ENCODE measurements at regions not wholly inside any gene's neighbourhood (a gene's known extent, or its start where the extent isn't known, plus 50 kb on each side); places are given as distances from the start of the nearest gene placed in this dataset.

DNA sequence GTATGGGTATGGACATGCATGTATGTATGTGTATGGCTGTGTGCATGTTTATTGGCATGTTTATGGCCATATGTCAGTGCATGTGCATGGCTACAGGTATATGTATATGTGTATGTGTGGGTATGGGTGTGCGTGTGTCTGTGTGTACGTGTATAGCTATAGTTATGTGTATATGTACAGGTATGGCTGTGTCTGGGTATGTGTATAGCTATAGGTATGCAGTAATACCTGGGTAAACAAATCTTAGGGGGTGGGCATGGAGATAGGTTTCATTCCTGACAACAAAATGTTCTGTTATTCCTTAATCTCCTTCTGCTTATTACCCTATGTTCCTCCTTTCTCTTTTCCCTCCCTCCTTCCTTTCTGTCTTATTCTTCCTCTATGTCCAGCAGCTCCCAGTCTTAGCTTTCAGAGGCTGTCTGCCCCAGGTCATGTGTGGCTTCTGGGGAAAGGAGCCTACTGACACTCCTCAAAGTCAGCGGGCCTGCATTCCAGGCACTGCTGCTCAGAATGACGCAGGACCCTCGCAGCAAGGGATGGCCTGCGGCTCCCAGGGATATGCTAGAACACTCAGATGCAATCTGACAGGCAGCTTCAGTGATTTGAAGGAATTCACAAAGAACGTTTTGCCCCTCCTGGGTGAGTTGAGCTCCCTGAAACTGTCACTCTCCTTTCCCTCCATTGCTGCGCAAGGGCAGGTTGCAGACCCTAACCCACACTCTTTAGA lies 139.3 kb upstream of the PHACTR1 start:
- H3K27ac Mint-ChIP-seq: no peak overlapping the region; the same call in 1 of the 2 replicates
- DNase-seq: no peak
- TF ChIP-seq, protein P1, sequence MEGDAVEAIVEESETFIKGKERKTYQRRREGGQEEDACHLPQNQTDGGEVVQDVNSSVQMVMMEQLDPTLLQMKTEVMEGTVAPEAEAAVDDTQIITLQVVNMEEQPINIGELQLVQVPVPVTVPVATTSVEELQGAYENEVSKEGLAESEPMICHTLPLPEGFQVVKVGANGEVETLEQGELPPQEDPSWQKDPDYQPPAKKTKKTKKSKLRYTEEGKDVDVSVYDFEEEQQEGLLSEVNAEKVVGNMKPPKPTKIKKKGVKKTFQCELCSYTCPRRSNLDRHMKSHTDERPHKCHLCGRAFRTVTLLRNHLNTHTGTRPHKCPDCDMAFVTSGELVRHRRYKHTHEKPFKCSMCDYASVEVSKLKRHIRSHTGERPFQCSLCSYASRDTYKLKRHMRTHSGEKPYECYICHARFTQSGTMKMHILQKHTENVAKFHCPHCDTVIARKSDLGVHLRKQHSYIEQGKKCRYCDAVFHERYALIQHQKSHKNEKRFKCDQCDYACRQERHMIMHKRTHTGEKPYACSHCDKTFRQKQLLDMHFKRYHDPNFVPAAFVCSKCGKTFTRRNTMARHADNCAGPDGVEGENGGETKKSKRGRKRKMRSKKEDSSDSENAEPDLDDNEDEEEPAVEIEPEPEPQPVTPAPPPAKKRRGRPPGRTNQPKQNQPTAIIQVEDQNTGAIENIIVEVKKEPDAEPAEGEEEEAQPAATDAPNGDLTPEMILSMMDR (IDR thresholded peaks at IDR 0.05): no peak
- no peak overlapping the region for H3K4me3 Mint-ChIP-seq
- peaks cover 4% of the 10 kb centered on the region; the same call in 1 of the 2 replicates for H3K36me3 Mint-ChIP-seq (ENCODE audit: low read depth)
- peaks cover 72% of the 10 kb centered on the region for H3K4me1 Mint-ChIP-seq (ENCODE audit: low read depth)
- no peaks in the 10 kb centered on the region for H3K27me3 Mint-ChIP-seq (ENCODE audit: insufficient read depth)
- no peaks in the 10 kb centered on the region for H3K9me3 Mint-ChIP-seq

DNA sequence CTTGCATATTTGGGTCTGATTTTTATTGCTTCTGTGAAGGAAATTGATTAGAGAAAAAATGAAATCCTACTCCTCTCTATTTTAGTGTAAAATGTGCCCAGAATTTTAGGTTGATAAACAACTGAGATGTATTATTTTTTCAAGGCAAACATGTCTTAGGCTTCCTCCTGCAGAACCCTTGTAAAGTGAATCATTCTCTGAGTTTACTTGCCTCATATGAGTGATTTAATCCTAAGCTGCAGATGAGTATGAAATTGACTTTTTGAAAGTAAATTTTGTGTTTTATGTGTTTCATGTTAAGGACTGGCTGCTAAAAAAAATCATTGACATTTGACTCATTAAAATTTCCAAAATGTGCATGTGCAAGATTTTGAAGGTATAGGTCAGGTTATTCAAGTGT lies 138.5 kb upstream of the PHACTR1 start:
- Mint-ChIP-seq H3K36me3 (ENCODE audit: low read depth) (peaks cover 4% of the 10 kb centered on the region; the same call in 1 of the 2 replicates), H3K4me1 (ENCODE audit: low read depth) (peaks cover 66% of the 10 kb centered on the region), H3K27ac (peak overlapping the region; percentile 80), H3K27me3 (ENCODE audit: insufficient read depth) (no peaks in the 10 kb centered on the region), H3K4me3 (no peak overlapping the region), H3K9me3 (no peaks in the 10 kb centered on the region)
- no peak for DNase-seq
- TF ChIP-seq, protein P1 (IDR thresholded peaks at IDR 0.05): no peak

DNA sequence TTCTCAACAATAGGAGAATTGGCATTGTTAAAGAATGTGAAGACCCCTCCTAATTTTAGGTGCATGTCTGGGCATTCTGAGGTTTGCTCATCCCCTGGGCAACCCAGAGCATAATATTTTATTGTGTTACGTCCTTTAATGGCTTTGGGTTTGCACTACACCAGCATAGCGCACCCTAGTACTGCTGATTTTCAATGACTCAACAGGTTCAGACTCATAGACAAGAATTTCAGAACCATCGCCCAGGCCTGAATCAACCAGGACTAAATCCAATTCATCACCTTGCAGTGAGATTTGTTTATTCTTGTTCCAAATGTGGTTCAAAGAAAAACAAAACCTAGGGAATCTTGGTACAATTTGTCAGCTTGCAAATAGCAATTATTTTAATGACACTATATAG lies 137.8 kb upstream of the PHACTR1 start:
- H3K4me3 Mint-ChIP-seq: peak overlapping the region; percentile 4; the same call in 1 of the 2 replicates
- DNase-seq: peak; percentile 63
- TF ChIP-seq, protein P1 (IDR thresholded peaks at IDR 0.05): no peak
- H3K9me3 Mint-ChIP-seq: no peaks in the 10 kb centered on the region
- H3K27me3 Mint-ChIP-seq (ENCODE audit: insufficient read depth): no peaks in the 10 kb centered on the region
- peaks cover 4% of the 10 kb centered on the region; the same call in 1 of the 2 replicates for H3K36me3 Mint-ChIP-seq (ENCODE audit: low read depth)
- H3K4me1 Mint-ChIP-seq (ENCODE audit: low read depth): peaks cover 60% of the 10 kb centered on the region
- H3K27ac Mint-ChIP-seq: peak overlapping the region; percentile 80

DNA sequence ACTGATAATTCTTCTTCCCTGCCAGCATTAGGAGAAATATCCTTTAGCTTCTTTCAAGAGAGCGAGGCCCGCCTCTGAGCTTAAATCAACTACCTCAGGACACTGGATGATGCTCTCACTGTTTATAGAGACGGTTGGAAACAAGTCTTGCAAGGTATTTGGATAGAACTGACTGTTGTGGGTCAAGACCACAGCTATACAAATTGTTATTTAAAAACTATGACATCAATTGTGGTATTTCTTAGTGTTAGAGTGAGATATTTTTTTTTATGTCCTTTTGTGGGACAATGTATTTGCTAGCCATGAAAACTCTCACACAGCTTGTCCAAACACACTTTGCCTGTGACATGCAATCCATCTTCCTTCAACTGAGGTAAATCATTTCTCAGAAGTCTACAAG lies 136.3 kb upstream of the PHACTR1 start:
- TF ChIP-seq, protein P1 (IDR thresholded peaks at IDR 0.05): no peak
- Mint-ChIP-seq H3K27ac (no peak overlapping the region), H3K27me3 (ENCODE audit: insufficient read depth) (no peaks in the 10 kb centered on the region), H3K9me3 (no peaks in the 10 kb centered on the region), H3K4me1 (ENCODE audit: low read depth) (peaks cover 50% of the 10 kb centered on the region), H3K4me3 (no peak overlapping the region), H3K36me3 (ENCODE audit: low read depth) (peaks cover 4% of the 10 kb centered on the region; the same call in 1 of the 2 replicates)
- DNase-seq: no peak

DNA sequence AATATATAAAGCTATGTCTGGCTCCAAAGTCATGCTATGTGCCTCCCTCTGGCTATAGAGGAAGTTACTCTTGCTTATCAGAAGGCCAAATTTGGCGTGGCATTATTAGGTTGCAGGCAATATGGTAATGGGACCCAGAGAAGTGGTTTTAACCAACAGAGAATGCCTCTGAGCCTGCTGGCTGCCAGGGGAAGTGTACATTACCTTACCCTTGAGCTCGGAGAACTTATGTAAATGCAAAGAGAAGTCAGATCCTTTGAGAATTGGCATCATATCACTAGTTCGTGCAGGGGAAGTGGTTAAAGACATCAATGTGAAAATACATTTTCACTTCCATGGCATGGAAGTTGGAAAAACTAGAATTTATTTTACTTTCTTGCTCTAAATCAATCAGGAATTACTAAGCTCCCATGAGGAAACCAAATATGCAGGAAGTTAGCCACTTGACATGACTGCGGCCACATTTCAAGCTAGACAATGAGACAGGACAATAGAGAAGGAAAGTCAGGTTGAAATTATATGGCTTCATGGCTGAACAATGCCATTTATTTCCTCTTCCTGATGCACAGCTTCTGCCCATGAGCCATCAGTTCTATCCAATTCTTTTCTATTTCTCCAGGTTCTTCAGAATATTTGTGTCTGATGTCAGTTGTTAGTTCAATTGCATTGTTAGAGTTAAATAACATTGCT lies 134.0 kb upstream of the PHACTR1 start:
- Mint-ChIP-seq H3K27me3 (ENCODE audit: insufficient read depth) (no peaks in the 10 kb centered on the region), H3K9me3 (no peaks in the 10 kb centered on the region), H3K4me1 (ENCODE audit: low read depth) (peaks cover 29% of the 10 kb centered on the region), H3K27ac (no peak overlapping the region), H3K4me3 (no peak overlapping the region), H3K36me3 (ENCODE audit: low read depth) (no peaks in the 10 kb centered on the region)
- TF ChIP-seq, protein P1 (IDR thresholded peaks at IDR 0.05): no peak
- no peak for DNase-seq

All from HFFc6 (cell line).